HG03060 (cell line): ENCODE measurements at regions not wholly inside any gene's neighbourhood (a gene's known extent, or its start where the extent isn't known, plus 50 kb on each side); places are given as distances from the start of the nearest gene placed in this dataset.
"Not testable (repeated sequence)": the region's sequence is repeated elsewhere in the genome, so short reads cannot be mapped to it uniquely, and the experiment has no call there.

ENCODE experiments used
- ATAC-seq: cut with Tn5 transposase; IDR thresholded peaks from one replicate; pipeline ENCODE4 v1.9.1; 2021; ENCODE audit warnings: low read depth, moderate number of reproducible peaks; ENCODE audit not compliant: unreplicated experiment

- no peak for ATAC-seq
Observed at GRCh38 chr19:29060813-29061364, 152.1 kb downstream of the UQCRFS1 start.

- ATAC-seq, result no peak
Observed at GRCh38 chr19:29056535-29056934, 156.4 kb downstream of the UQCRFS1 start.

- ATAC-seq, result no peak
Observed at GRCh38 chr19:29054886-29055675, 157.9 kb downstream of the UQCRFS1 start.

GRCh38 chr19:29048873-29049272 is 164.1 kb downstream of the UQCRFS1 start:
- no peak for ATAC-seq

- no peak for ATAC-seq
Observed at GRCh38 chr19:29045679-29046254, 167.2 kb downstream of the UQCRFS1 start.

- no peak for ATAC-seq
Observed at GRCh38 chr19:29044037-29044436, 168.9 kb downstream of the UQCRFS1 start.

GRCh38 chr19:29042450-29042849 is 170.5 kb downstream of the UQCRFS1 start:
- no peak for ATAC-seq

GRCh38 chr19:29040951-29041350 is 172.0 kb downstream of the UQCRFS1 start:
- no peak for ATAC-seq

GRCh38 chr19:29040292-29040691 is 172.7 kb downstream of the UQCRFS1 start:
- ATAC-seq, result no peak

- ATAC-seq, result not testable (repeated sequence)
Observed at GRCh38 chr19:29039036-29039435, 173.9 kb downstream of the UQCRFS1 start.

- no peak for ATAC-seq
Observed at GRCh38 chr19:29031216-29031615, 181.7 kb downstream of the UQCRFS1 start.

- ATAC-seq, result no peak
Observed at GRCh38 chr19:29029268-29029958, 183.5 kb downstream of the UQCRFS1 start.

GRCh38 chr19:29022599-29022998 is 190.4 kb downstream of the UQCRFS1 start:
- no peak for ATAC-seq

- ATAC-seq, result no peak
Observed at GRCh38 chr19:29022165-29022564, 190.8 kb downstream of the UQCRFS1 start.

- no peak for ATAC-seq
Observed at GRCh38 chr19:29021232-29021916, 191.6 kb downstream of the UQCRFS1 start.

GRCh38 chr19:29019403-29019802 is 193.5 kb downstream of the UQCRFS1 start:
- no peak for ATAC-seq

GRCh38 chr19:29018542-29018941 is 194.4 kb downstream of the UQCRFS1 start:
- no peak for ATAC-seq

GRCh38 chr19:29017788-29018187 is 195.2 kb downstream of the UQCRFS1 start:
- no peak for ATAC-seq

- no peak for ATAC-seq
Observed at GRCh38 chr19:29016926-29017760, 195.8 kb downstream of the UQCRFS1 start.

- no peak for ATAC-seq
Observed at GRCh38 chr19:29016353-29016752, 196.6 kb downstream of the UQCRFS1 start.
